Epidermal melanocyte (primary cell): ENCODE measurements at regions not wholly inside any gene's neighbourhood (a gene's known extent, or its start where the extent isn't known, plus 50 kb on each side); places are given as distances from the start of the nearest gene placed in this dataset.
"Not testable (repeated sequence)": the region's sequence is repeated elsewhere in the genome, so short reads cannot be mapped to it uniquely, and the experiment has no call there.

Experiments
- DNase-seq: peaks from one replicate; pipeline ENCODE4 v3.0.0; 2011; ENCODE audit warnings: low spot score; ENCODE audit not compliant: insufficient read length

GRCh38 chr16:85220964-85221731 lies 108.9 kb upstream of the CIBAR2 start:
- no peak for DNase-seq

DNA sequence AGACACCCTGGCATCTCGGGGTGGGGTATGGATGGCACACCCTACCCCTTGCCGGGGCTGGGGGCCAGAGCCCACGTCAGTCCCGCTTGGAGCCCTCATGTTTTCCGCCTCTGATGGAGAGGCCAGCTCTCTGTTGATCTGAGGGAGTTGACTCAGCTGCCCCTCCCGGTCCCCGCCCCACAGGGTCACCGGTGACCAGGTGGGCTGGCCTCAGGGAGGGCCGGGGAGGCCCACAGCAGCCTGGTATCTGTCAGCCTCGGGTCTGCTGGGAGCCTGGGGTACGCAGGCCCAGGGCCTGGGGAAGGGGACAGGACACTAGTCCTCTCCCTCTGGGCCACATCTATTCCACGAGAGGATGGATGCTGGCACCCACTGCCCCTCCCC lies 109.5 kb upstream of the CIBAR2 start:
- DNase-seq = no peak

DNA sequence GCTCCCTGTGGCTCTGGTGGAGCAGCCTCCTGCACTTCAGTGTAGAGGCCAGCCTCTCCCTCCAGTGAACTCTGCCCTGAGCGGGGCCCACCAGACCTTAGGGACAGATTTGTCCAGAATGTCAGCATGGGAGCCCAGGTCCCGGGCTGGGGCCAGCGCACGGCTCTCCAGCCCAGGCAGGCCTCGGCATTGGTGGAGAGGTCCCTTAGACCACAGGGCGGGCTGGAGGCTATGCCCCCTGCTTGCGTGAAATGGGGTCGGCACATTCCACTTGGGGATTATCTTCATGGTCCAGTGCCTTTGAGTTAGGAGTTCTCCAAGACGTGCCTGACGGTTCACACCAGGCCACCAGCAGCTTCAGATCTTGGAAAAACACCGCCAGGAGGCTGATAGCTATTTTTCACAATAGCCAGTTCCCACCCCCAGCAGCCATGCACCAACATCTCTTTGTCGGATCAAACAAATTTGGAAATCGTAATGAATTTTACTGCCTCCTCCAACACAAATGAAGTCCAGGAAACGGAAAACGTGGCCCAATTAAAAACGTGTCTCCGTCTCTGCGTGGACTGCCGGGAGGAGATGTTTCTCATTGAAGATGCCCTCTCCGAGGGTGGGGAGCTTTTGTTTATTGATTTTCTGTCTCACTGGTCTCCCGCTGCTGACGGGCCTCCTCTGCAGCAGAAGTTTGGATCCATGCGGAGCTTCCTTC lies 110.0 kb upstream of the CIBAR2 start:
- DNase-seq = no peak

DNA sequence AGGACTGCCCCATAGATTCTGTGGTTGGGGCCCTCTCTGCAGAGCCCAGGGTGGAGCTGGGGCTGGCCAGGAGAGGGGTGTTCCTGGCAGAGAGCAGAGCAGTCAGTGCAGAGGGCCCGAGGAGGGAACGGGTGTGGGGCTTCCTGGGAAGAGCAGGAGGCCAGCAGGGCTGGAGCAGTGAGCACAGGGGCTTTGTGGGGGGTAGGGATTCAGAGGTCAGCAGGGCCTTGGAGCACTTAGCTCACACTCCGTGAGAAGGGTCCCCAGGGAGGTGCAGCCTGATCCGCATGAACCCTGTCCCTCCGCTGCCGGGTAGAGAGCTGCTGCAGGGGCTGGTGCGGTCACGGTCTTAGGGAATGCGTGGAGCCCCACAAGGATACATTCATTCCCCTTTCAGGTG lies 113.0 kb upstream of the CIBAR2 start:
- no peak for DNase-seq

DNA sequence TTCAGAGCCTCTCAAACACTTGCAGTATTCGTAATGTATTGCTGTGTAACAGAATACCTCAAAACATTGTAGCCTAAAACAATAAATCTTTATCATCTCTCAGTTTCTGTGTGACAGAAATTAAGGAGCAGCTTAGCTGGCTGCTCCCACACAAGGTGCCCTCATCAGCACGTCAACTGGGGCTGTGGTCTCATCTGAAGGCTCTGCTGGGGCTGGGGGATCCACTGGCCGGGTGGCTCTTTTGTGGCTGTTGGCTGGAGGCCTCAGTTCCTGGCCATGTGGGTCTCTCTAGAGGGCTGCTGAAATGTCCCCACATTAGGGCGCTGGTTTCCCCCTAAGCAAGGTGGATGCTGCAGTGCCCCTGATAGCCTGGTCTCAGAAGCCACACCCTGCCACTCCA lies 113.4 kb upstream of the CIBAR2 start:
- DNase-seq = no peak

- DNase-seq = no peak
Observed at GRCh38 chr16:85227084-85227945, 115.0 kb upstream of the CIBAR2 start.

GRCh38 chr16:85227946-85228862 lies 115.9 kb upstream of the CIBAR2 start:
- no peak for DNase-seq

GRCh38 chr16:85228970-85229430 lies 116.7 kb upstream of the CIBAR2 start:
- DNase-seq = no peak

DNA sequence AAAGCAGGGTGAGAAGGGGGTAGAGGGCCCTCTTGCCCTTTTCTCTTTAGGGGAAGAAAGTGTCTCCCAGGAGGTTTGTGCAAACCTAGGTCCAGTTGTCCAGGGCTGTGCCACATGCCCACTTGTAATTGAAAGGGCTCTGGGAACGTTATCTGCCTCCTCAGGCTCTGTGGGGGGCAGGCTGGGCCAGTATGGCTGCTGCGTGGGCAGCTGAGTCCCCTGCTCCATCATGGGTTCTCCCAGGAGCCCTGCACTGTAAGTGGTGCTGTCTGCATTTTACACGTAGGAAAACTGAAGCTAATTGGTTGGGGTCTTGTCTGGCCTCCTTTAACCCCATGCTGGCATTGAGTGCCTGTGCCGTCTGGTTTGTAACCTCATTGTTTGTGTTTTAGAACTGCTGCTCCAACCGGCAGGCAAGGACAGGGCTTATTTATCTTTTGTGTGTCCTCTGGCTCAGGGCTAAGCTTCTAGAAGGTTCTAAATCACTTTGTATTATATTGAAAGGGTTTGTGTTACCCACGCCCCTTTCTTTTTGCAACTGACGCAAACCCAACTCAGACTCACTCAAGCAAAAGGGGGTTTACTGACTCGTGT lies 117.7 kb upstream of the CIBAR2 start:
- no peak for DNase-seq

DNA sequence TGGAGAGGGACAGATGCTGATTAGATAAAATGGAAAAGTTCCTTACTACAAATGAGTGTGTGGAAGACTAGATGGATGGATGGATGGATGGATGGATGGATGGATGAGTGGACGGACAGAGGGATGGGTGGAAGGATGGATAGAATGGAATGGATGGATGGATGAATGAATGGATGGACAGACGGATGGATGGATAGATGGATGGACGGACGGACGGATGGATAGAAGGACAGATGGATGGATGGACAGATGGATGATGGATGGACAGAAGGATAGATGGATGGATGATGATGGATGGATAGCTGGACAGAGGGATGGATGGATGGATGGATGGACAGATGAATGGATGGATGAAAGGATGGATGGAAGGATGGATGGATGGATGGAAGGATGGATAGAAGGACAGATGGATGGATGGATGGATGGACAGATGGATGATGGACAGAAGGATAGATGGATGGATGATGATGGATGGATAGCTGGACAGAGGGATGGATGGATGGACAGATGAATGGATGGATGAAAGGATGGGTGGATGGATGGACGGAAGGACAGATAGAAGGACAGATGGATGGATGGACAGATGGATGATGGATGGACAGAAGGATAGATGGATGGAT lies 118.6 kb upstream of the CIBAR2 start:
- not testable (repeated sequence) for DNase-seq

DNA sequence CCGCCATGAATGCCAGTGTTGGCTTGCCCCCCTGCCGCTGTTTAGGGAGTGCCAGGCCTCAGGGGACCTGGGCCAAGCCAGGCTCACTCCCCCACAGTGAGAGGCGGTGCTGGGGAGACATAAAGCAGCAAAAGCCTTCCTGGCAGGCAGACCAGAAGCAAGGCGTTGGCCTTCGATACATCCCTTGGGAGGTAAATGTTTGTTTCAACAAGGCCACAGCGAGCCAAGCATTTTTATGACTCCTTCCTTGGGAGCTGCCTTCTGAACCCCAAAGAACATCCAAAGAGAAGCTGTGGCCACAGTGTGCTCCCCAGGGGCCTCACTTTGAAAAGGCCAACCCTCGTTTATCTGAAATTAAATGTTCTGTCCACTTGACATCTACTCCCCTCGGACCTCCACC lies 119.7 kb upstream of the CIBAR2 start:
- no peak for DNase-seq

DNA sequence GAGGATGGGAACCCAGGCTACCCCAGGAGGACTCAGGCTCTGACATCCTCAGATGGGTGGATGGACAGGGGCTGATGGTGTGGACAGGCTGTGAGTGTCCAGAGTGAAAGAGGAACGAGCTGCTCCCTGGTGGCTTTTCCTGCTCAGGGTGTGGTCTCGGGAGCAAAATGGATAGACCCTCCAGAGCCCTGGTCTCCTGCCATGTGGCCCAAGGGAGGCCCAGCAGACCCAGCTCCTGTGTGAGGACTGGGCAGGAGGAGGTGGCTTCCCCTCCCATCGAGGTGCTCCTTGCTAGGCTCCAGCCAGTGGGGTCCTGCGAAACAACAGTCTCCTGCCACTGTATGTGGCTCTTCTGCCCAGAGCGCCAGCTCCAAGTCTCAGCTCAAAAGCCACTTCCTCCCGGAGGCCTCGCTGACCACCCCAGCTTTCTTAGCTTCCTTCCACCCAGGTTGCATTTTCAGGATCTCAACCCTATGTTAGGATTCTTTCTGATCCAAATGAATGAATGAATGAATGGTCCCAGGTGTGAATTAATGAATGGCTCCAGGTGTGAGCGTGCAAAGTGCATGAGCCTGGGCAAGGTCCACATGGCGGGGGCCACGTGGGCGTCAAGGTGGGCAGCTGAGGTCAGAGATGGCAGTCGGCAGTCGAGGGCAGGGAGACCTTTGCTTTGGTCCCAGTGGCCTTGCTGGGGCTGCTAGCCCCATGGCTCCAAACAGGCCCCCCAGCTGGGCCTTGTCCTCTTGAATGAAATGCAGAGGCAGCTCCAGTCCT lies 120.3 kb upstream of the CIBAR2 start:
- no peak for DNase-seq

DNA sequence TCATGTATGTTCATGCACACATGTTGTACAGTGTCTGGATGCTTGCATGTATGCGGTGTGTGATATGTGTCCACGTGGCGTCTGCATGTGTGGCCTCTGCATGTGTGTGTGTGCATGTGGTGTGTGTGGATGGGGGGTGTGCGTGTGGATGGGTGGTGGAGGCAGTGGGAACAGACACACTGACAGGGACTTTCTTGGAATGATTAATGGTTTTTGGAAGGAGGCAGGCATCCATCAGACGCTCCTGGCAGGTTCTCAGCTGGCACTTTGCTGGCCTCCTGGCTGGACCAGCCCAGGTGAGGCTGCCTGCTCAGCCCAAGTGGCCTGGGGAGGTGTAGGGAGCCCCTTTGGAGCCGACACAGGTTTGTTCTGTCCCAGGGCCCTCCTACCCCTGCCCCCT lies 121.2 kb upstream of the CIBAR2 start:
- DNase-seq = no peak

DNA sequence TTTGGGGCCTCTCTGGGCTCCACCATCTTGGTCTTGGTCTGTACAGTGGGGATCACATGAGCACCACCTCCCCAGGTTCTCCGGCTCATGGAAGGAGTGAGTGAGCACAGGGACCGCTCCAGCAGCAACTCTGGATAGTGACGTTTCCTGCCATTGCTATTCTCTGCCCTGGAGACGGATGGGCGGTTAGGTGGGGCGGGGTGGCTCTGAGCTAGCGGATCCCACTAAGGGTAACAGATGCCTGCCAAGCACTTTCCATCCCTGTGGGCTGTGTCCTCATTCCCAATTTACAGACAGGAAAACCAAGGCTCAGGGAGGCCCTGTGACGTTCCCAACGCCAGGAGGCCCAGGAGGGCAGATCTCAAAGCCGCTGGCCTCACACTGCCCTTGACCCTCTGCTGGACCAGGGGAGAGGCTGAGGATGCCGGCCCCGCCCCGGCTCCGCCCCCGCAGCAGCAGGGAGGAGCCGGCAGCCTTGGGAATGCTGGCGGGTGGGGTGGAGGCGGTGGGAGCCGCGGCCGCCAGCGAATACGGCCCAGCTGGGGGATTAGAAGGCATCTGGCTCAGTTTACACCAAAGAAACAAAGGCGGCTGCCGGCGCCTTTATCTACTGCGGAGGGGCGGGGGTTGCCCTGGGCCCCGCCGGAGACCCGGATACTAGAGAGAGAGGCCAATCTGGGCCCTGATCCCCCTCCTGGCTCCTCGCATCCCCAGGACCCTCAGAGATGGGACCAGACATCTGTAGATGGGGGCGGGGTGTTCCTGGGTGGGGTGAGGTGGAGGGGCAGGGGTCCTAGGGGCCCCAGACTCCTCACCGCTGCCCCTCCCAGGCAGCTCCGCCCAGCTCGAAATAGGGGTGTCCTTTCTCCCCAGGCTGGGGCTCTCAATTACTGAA lies 122.3 kb upstream of the CIBAR2 start:
- peak; percentile 94 for DNase-seq

- DNase-seq = peak; percentile 50
Observed at GRCh38 chr16:85235991-85236817, 123.9 kb upstream of the CIBAR2 start.

DNA sequence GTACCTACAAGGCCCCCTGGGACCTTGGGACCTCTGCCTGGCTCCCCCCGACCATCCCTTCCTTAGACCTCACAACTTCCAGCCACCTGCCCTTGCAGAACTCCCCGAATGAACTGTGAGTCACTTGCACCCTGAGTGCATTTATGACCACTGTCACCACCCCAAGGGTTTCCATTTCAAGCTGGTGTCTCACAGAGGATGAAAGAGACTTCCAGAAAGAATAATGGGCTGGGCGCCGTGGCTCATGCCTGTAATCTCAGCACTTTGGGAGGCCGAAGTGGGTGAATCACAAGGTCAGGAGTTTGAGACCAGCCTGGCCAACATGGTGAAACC lies 124.5 kb upstream of the CIBAR2 start:
- DNase-seq = no peak

- no peak for DNase-seq
Observed at GRCh38 chr16:85237817-85238216, 125.5 kb upstream of the CIBAR2 start.

GRCh38 chr16:85238233-85238647 lies 126.0 kb upstream of the CIBAR2 start:
- no peak for DNase-seq
